GDM1 (cell line): ENCODE measurements at regions not wholly inside any gene's neighbourhood (a gene's known extent, or its start where the extent isn't known, plus 50 kb on each side); places are given as distances from the start of the nearest gene placed in this dataset.

Experiments
- DNase-seq: peaks from one replicate; lab custom pipeline; 2025; lab: John Stamatoyannopoulos, UW

DNA sequence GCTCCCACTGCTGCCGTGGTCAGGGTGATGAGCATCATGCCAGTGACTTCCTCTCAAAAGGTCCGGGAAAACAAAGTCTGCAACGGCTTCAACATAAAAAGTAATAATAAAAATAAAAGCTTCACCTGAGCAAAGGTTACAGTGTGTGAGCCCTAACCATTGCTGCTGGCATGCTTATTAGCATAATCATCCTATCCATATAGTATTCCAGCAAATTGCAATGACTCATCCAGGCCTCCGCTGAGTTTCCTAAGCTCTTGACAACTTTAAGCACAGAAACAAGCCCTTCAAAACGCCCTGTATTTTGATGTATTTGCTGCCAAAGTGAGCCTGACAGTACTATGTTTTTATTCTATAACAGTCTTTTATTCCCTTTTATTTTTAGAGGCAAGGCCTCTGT lies 100.5 kb downstream of the AASDH start:
- DNase-seq, result no peak

GRCh38 chr4:56283375-56283774 lies 103.9 kb downstream of the AASDH start:
- no peak for DNase-seq

- no peak for DNase-seq
These were observed 105.3 kb downstream of the AASDH start for GRCh38 chr4:56282004-56282403.

GRCh38 chr4:56276547-56276946 lies 110.7 kb downstream of the AASDH start:
- no peak for DNase-seq

- DNase-seq, result no peak
These were observed 113.9 kb downstream of the AASDH start for GRCh38 chr4:56273391-56273790.

DNA sequence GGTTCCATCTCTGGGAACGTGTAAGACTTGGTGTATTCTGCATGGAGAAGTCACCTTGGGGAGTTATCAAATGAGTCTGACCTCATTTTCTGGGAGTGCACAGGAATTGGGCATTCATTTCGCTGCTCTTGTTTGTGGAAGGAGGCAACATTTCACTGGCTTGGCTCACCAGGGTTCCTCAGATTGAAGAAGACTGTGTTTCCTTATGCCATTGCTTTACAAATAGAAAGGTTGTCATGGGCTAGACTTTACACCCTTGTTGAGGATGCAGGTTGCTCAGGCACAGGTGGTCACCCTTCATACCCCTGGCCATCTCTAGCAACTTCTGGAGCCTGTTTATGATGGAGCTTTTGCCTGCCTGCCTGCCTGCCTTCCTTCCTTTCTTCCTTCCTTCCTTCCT lies 114.4 kb downstream of the AASDH start:
- DNase-seq, result no peak

GRCh38 chr4:56272003-56272402 lies 115.3 kb downstream of the AASDH start:
- DNase-seq, result no peak

GRCh38 chr4:56271131-56271530 lies 116.2 kb downstream of the AASDH start:
- DNase-seq, result no peak

GRCh38 chr4:56267558-56267957 lies 119.7 kb downstream of the AASDH start:
- no peak for DNase-seq

DNA sequence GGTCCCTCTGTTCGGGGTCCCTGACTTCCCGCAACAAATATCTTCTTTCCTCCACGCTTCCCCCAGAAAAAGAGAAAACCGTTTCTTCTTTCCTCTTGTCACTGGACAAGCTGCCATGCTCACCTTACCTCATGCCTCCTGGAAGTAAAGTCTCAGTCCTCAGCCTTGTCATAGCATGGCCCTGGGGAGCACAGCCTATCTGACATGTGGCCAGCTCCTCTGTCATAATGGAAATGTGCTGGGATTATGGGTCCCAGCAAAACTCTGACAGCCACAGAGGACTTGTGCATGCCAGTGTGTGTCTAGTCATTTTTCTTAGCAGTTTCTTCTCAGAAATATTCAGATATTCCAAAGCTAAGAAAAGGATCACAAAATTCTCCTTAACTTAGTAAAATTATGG lies 122.4 kb downstream of the AASDH start:
- no peak for DNase-seq

- DNase-seq, result peak; percentile 71
These were observed 126.3 kb downstream of the AASDH start for GRCh38 chr4:56261027-56261426.

- DNase-seq, result no peak
These were observed 127.0 kb downstream of the AASDH start for GRCh38 chr4:56260320-56260719.

GRCh38 chr4:56259655-56260054 lies 127.6 kb downstream of the AASDH start:
- no peak for DNase-seq

- DNase-seq, result no peak
These were observed 131.5 kb downstream of the AASDH start for GRCh38 chr4:56255820-56256219.

GRCh38 chr4:56253666-56254305 lies 133.5 kb downstream of the AASDH start:
- DNase-seq, result no peak

- no peak for DNase-seq
These were observed 134.6 kb downstream of the AASDH start for GRCh38 chr4:56252561-56253152.

- no peak for DNase-seq
These were observed 135.7 kb downstream of the AASDH start for GRCh38 chr4:56251556-56251955.

DNA sequence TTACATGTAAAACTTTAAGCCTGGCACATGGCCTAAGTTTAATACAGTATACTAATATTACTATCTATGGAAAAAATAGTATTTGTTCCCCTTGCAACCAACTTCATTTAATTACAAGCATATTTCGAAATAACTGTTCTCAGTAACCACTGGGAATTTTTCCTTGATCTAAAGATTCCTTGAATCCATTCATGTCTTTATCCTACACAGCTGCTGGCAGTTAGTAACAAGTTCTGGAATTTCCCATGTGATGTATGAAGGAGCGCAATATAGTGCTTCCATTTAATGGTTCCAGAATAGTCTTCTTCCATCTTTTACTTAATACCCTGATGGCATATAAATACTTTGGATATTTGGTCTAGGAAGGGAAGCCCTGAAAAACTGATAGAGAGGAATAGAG lies 136.5 kb downstream of the AASDH start:
- no peak for DNase-seq

DNA sequence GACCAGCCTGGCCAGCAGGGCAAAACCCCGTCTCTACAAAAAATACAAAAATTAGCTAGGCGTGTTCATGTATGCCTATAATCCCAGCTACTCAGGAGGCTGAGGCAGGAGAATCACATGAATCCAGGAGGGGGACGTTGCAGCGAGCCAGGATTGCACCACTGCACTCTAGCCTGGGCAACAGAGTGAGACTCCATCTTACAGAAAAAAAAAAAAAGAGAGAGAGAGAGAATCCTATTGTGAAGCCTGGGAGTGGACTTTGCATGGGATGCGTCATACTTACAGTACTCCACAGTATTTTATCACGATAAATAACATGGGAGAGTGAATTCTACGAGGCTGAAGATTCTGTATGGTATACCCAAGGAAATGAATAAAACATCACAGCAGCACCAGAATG lies 139.6 kb downstream of the AASDH start:
- no peak for DNase-seq

GRCh38 chr4:56246233-56246610 lies 141.1 kb downstream of the AASDH start:
- no peak for DNase-seq

DNA sequence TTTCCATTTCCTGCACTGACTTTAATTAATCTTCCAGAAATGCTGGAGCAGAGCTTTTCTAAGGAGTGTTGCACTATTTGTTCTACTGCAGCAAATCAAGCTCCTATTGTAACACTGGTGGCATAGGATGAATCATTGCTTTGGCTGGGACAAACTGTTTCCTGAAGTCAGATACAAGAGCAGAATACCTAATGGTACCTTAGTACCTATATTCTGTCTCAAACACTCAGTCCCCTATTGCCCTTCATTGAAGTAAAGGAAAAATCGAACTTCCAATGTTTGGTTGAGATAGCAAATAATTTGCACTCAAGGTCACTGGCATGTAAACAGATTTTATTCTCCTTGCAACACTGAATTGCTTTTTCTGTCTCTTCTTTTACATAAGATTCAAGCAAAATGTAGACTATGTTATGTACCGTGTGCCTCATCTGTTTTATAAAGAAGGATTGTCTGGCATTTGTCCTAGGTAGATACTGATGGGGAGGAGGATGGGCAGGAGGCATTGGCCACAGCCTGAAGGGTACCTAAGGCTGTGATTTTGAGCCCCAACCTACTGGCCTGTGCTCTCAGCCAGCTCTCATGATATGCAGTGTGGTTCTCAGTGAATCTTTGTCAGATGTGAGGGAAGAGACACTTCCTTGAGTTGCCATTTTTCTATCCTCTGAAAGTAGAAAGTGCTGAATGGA lies 141.6 kb downstream of the AASDH start:
- no peak for DNase-seq

- no peak for DNase-seq
These were observed 142.6 kb downstream of the AASDH start for GRCh38 chr4:56244681-56245080.

DNA sequence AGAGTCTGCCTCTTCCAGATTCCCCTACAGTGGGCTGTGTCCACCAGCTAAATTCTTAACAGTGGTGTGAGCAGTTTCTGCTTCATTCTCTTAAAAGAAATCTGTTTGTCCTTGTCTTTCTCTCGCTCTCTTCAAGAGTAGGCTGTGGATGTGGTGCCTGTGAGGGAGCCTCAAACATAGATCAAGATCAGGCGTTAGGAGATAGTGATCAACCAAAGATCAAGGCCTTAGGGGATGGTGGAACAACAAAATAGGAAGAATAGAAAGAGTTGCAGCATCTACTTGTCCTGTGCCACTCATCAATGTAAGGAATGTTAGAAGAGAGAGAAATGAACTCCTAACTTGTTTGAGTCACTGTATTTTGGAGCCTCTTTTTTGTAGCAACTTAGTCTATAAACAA lies 144.2 kb downstream of the AASDH start:
- no peak for DNase-seq

GRCh38 chr4:56241500-56241899 lies 145.8 kb downstream of the AASDH start:
- no peak for DNase-seq
